ENCODE measurements at regions not wholly inside any gene's neighbourhood (a gene's known extent, or its start where the extent isn't known, plus 50 kb on each side); places are given as distances from the start of the nearest gene placed in this dataset.

DNA sequence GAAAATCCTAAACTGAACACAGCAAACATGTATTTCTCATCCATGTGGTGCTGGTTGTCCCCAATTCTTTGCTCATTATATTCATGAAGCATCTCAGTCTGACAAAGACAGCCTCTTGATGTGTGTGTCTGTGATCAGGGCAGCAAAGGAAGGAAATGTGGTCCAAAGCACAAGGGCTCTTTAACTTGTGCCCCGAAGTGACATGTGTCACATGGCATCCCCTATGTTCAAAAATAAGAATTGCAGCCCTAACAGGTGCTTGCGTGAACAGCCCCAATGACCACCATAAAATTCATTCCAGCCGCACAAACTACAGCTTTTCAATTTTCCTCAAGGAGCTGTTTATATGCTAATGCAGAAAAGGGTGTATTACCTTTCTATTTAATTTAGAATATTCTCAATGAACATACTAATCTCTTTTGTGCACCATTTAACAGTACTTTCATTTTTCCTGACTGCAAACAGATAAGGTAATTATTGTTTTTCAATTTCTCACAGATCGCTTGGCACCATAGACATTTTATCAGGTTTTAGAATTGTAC, 231.9 kb upstream of the CTSO start:
- DNase-seq (ENCODE audit: low read depth, low spot score) = no peak

DNA sequence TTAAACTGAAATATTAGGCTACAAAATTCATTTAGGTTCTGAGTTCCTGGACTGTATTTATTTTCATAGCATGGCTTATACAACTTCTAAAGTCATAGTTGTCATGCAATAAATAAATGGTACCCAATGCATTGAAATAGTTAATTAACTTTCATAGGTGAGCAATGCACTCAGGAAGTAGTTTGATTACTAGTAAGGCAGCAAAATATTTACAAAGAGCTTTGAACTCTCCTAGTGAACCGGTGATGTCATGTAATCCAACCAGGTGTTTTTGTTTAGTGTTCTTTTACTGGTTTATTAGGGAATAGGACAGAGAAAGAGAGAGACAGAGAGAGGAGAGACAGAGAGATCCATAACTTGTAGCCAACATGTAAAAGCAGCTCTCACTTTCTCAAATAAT, 228.6 kb upstream of the CTSO start:
- no peak for DNase-seq (ENCODE audit: low read depth, low spot score)

DNA sequence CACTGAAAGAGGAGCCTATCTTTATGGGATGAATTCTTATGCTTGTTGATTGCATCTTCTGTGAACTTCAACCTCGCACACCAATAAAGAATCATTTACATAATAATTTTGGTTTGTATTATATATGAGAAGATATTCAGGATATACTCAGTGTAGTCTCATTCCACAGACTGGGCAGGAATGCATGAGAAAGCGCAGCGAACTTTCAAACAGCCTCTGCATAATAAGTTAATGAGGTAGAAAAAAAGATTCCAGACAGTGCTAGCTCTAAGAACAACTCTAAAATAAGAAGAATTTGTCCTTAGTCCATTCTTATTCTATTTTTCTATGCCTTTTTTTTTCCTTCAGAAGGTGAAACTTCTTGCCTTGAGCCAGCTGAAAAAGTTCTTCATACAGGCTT, 224.3 kb upstream of the CTSO start:
- DNase-seq (ENCODE audit: low read depth, low spot score) = no peak

- no peak for DNase-seq (ENCODE audit: low read depth, low spot score)
These were observed 223.2 kb upstream of the CTSO start for GRCh38 chr4:156176896-156177295.

DNA sequence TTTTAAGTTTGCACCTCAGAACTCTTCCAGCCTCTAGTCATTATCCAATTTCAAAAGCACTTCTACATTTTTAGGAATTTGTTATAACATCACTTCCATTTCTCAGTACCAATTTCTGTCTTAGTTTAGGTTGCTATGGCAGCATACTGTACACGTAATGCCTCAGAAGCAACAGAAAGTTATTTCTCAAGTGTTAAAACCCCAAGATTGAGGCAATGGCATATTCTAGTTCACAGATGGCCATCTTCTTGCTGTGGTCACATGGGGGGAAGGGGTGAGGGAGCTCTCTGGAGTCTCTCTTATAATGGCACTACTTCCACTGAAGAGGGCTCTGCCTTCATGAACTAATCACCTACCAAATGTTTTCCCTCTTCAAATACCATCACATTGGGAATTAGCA, 220.3 kb upstream of the CTSO start:
- DNase-seq (ENCODE audit: low read depth, low spot score) = no peak

DNA sequence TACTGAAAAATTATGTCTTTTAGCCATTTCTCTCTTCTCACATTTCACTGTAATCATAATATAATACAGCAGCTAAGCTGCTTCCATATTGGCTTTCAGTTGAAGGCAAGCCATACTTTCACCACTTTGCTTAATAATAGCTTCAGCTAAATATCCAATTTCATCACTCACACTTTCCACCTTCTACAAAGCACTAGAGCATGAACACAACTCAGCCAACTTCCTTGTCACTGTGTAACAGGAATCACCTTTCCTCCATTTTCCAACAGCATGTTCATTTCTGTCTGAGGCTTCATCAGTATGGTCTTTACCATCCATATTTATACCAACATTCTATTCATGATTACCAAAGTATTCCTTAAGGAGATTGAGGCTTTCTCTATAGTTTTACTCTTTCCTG, 219.8 kb upstream of the CTSO start:
- no peak for DNase-seq (ENCODE audit: low read depth, low spot score)

- DNase-seq (ENCODE audit: low read depth, low spot score) = no peak
These were observed 216.2 kb upstream of the CTSO start for GRCh38 chr4:156169861-156170260.

- no peak for DNase-seq (ENCODE audit: low read depth, low spot score)
These were observed 215.3 kb upstream of the CTSO start for GRCh38 chr4:156169011-156169410.

- DNase-seq (ENCODE audit: low read depth, low spot score) = no peak
These were observed 214.6 kb upstream of the CTSO start for GRCh38 chr4:156168288-156168687.

DNA sequence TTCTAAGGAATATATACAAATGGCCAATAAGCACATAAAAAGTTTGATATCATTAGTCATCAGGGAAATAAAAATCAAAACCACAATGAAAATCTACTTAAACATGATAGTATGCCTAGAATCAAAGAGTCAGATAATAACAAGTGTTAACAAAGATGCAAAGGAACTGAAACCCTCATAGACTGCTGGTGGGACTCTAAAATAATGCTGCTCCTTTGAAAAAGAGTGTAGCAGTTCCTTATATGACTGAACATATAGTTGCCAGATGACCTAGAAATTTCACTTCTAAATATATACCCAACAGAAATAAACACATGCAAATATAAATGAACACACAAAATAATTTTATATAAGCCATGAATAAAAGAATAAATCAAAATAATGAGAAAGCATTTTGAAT, 205.1 kb upstream of the CTSO start:
- no peak for DNase-seq (ENCODE audit: low read depth, low spot score)

DNA sequence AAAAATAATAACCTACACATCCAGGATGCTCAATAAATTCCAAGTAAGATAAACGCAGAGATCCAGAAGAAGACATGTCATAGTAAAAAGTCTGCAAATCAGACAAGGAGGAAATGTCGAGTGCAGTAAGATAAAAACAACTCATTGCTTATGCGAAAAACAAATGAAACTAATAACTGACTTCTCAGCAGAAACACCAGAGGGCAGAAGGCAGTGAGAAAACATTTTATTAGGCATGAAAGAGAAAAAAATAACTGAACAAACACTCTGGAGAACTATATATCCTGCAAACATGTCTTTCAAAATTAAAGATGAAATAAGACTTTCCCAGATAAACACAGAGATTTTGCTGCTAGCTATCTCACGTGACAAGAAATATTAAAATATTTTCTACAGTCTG, 201.3 kb upstream of the CTSO start:
- DNase-seq (ENCODE audit: low read depth, low spot score) = no peak

- no peak for DNase-seq (ENCODE audit: low read depth, low spot score)
These were observed 192.9 kb upstream of the CTSO start for GRCh38 chr4:156146571-156146970.

GRCh38 chr4:156144961-156145360, 191.3 kb upstream of the CTSO start:
- no peak for DNase-seq (ENCODE audit: low read depth, low spot score)

DNA sequence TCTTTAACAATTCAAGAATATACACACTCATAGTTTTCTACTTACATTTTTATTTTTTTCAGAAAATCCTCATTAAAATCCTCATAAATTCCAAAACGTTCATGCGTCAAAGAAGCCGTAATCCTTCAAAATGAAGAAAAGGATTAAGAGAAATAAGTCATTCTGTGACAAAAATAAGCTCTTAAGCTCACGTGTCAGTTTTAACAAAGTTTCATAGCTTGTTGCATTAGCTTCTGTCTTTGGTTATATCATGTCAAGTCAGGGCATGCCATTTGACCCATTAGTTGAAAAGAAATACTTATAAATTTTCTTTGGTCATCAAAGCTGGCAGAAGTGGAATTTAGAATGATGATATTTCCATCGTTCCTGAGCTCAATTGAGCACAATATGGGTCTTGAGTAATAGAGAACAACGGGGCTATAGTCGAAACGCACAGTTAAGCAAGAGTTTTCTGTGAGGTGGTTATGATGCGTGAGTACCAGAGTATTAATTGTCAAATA, 185.2 kb upstream of the CTSO start:
- no peak for DNase-seq (ENCODE audit: low read depth, low spot score)

- no peak for DNase-seq (ENCODE audit: low read depth, low spot score)
These were observed 184.2 kb upstream of the CTSO start for GRCh38 chr4:156137679-156138473.

DNA sequence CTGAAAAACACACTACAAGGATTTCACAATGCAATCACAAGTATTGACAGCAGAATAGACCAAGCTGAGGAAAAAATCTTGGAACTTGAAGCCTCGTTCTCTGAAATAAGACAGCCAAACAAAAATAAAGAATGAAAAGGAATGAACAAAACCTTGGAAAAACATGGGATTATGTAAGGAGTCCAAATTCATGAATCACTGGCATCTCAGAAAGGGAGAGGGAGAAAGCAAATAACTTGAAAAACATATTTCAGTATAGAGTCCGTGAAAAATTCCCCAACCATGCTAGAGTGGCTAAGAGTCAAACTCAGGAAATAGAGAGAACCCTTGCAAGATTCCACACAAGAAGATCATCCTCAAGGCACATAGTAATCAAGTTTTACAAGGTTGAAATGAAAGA, 178.5 kb upstream of the CTSO start:
- no peak for DNase-seq (ENCODE audit: low read depth, low spot score)

DNA sequence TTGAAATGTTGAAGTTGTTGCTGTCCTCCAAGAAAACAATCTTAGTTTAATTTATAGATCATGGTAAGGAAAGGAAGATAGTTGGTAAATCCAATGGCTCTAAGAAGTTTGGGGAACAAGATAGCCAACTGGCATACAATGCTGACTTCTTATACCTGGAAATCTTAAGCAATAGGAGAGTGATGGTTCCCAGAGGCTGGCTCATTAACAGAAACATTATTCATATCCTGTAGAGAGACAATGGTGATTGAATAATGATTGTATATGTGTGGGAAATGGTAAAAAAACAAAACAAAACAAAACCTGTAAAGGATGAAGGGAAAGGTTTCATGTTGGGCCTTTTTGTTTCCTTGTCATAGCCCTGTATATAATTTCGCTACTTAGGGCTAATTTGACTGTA, 174.9 kb upstream of the CTSO start:
- no peak for DNase-seq (ENCODE audit: low read depth, low spot score)

- no peak for DNase-seq (ENCODE audit: low read depth, low spot score)
These were observed 165.0 kb upstream of the CTSO start for GRCh38 chr4:156118507-156119220.

- DNase-seq (ENCODE audit: low read depth, low spot score) = no peak
These were observed 164.1 kb upstream of the CTSO start for GRCh38 chr4:156117743-156118142.

GRCh38 chr4:156116991-156117390, 163.3 kb upstream of the CTSO start:
- DNase-seq (ENCODE audit: low read depth, low spot score) = no peak

- DNase-seq (ENCODE audit: low read depth, low spot score) = no peak
These were observed 159.6 kb upstream of the CTSO start for GRCh38 chr4:156113138-156113765.

DNA sequence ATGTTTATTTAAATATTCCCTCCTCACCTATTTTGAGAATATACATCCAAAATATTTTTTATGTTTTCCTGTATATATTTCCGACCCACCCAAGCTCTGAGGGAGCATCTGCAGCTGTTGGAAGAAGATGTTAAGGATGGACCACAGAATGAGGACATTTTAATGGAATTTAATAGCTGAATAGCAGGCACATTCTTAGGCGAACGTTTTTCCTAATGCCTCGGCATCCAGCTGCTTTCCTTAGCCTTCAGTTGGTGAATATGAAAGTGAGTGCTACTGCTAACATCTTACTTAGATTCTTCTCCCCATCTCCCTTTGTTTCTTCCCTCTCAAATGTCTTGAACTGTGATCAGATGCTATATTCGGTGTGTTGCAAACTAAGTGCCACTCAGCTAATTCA, 158.0 kb upstream of the CTSO start:
- no peak for DNase-seq (ENCODE audit: low read depth, low spot score)

Data from pulmonary artery endothelial cell (primary cell).